Endothelial cell of umbilical vein (primary cell): ENCODE measurements at regions not wholly inside any gene's neighbourhood (a gene's known extent, or its start where the extent isn't known, plus 50 kb on each side); places are given as distances from the start of the nearest gene placed in this dataset.

Source experiments
- BruUV-seq: library from RNA; stranded (reverse); fragments of 400-500 nt; replicated peaks from 2 replicates; lab custom pipeline; 2021; lab: Mats Ljungman, UMichigan
- CTCF ChIA-PET: fragments of 300-600, 350-600 bp; sonication (Branson Sonifier 250); formaldehyde crosslinking; loops from one replicate; lab custom pipeline; 2021; ENCODE audit warnings: antibody characterized with exemption, inconsistent platforms; lab: Charles Lee
- POLR2A ChIA-PET: fragments of 300-600, 350-600 bp; sonication (Branson Sonifier 250); formaldehyde crosslinking; loops from one replicate; lab custom pipeline; 2021; ENCODE audit warnings: antibody characterized with exemption, inconsistent platforms; lab: Charles Lee
- DNase-seq: peaks from one replicate; pipeline ENCODE4 v3.0.0-alpha.2; 2011; ENCODE audit warnings: low read depth, low spot score
- FAIRE-seq: peaks from 2 replicates; lab custom pipeline; 2011; peaks lifted over from hg19 to GRCh38; lab: Jason Lieb, UNC
- H2AFZ ChIP-seq: 2 replicates; pipeline ENCODE4 v1.6.0; 2012; ENCODE audit warnings: low read depth, low read length, control low read depth, inconsistent platforms
- H3K27ac ChIP-seq: 2 replicates; pipeline ENCODE4 v1.5.1; 2011; ENCODE audit warnings: low read depth, mild to moderate bottlenecking, control low read depth, low read length, moderate library complexity; ENCODE audit not compliant: insufficient read depth
- H3K27me3 ChIP-seq, 2 experiments: 2 replicates each; pipeline versions ENCODE4 v1.6.0 to v1.6.1; 2011; ENCODE audit warnings: low read length in 2 of 2, mixed read lengths in 1 of 2; ENCODE audit not compliant: control insufficient read depth in 2 of 2, insufficient read depth in 2 of 2
- H3K36me3 ChIP-seq, 2 experiments: 2 replicates in 1 of 2; 3 replicates in 1 of 2; pipeline ENCODE4 v1.5.1; 2011; ENCODE audit warnings: low read length in 2 of 2, mild to moderate bottlenecking in 1 of 2, moderate library complexity in 1 of 2; ENCODE audit not compliant: control insufficient read depth in 2 of 2, insufficient read depth in 2 of 2; ENCODE audit errors: extremely low read depth in 1 of 2
- H3K4me1 ChIP-seq: 3 replicates; pipeline ENCODE4 v1.5.1; 2011; ENCODE audit warnings: mild to moderate bottlenecking, low read length; ENCODE audit not compliant: control insufficient read depth, insufficient read depth; ENCODE audit errors: extremely low read depth
- H3K4me2 ChIP-seq: 2 replicates; pipeline ENCODE4 v1.6.1; 2011; ENCODE audit warnings: low read length, control low read depth, mixed read lengths; ENCODE audit not compliant: insufficient read depth
- H3K4me3 ChIP-seq, 3 experiments: fragments of 200-600 bp in 1 of 3; sonication (generic), shearing (Covaris generic) in 1 of 3; replicated peaks in 1 of 3; 2 replicates each; pipeline ENCODE4 v1.5.1; 2011 to 2016; ENCODE audit warnings: control low read depth in 3 of 3, low read length in 3 of 3, mild to moderate bottlenecking in 2 of 3, inconsistent platforms in 1 of 3, low read depth in 1 of 3, moderate library complexity in 1 of 3; ENCODE audit not compliant: insufficient read depth in 1 of 3
- H3K79me2 ChIP-seq: 2 replicates; pipeline ENCODE4 v1.6.0; 2012; ENCODE audit warnings: low read length, inconsistent platforms; ENCODE audit not compliant: control insufficient read depth, insufficient read depth
- H3K9ac ChIP-seq: replicated peaks from 2 replicates; pipeline ENCODE3; 2011; ENCODE audit warnings: low read length, control low read depth; ENCODE audit not compliant: insufficient read depth; ENCODE audit errors: extremely low read depth
- H3K9me1 ChIP-seq: replicated peaks from 3 replicates; pipeline ENCODE4 v1.6.0; 2011; ENCODE audit warnings: mild to moderate bottlenecking, low read length; ENCODE audit not compliant: control insufficient read depth, insufficient read depth; ENCODE audit errors: extremely low read depth
- H3K9me3 ChIP-seq: replicated peaks from 2 replicates; pipeline ENCODE4 v1.5.1; 2012; ENCODE audit warnings: low read length, inconsistent platforms; ENCODE audit not compliant: control insufficient read depth, insufficient read depth
- H4K20me1 ChIP-seq: replicated peaks from 2 replicates; pipeline ENCODE3; 2011; ENCODE audit warnings: mild to moderate bottlenecking, low read length; ENCODE audit not compliant: control insufficient read depth, insufficient read depth; ENCODE audit errors: extremely low read depth
- EZH2 ChIP-seq: IDR thresholded peaks from 2 replicates; pipeline ENCODE4 v1.6.1; 2012; ENCODE audit warnings: borderline replicate concordance, low read depth, mild to moderate bottlenecking, moderate library complexity, low read length, inconsistent platforms; ENCODE audit not compliant: severe bottlenecking
- FOS ChIP-seq: IDR thresholded peaks from 2 replicates; pipeline ENCODE4 v1.6.1; 2011; ENCODE audit warnings: mild to moderate bottlenecking, low read length, moderate library complexity, borderline replicate concordance; ENCODE audit not compliant: insufficient read depth
- GATA2 ChIP-seq: IDR thresholded peaks from 2 replicates; pipeline ENCODE4 v1.7.0; 2011; ENCODE audit warnings: low read depth, mild to moderate bottlenecking, moderate library complexity, mixed read lengths, low read length; ENCODE audit not compliant: insufficient read length, insufficient read depth
- JUN ChIP-seq: IDR thresholded peaks from 2 replicates; pipeline ENCODE4 v1.6.1; 2011; ENCODE audit warnings: borderline replicate concordance, low read depth; ENCODE audit not compliant: insufficient read length, insufficient read depth
- MYC ChIP-seq: IDR thresholded peaks from one replicate; pipeline ENCODE4 v1.6.1; 2011; ENCODE audit warnings: mild to moderate bottlenecking, low read depth, low read length
- POLR2A ChIP-seq: IDR thresholded peaks from 2 replicates; pipeline ENCODE4 v1.6.1; 2012; ENCODE audit warnings: low read depth, mild to moderate bottlenecking, control low read depth, low read length
- POLR2AphosphoS5 ChIP-seq: IDR thresholded peaks from 2 replicates; pipeline ENCODE4 v1.6.1; 2012; ENCODE audit warnings: low read depth, mild to moderate bottlenecking, control low read depth, low read length, moderate library complexity; ENCODE audit not compliant: insufficient read depth
- dilution Hi-C: fragments of 300-500 bp; cut with MboI; formaldehyde crosslinking; loops from one replicate; pipeline ENCODE4 v1.15.0; 2019; ENCODE audit warnings: low sequenced_read_pairs; ENCODE audit not compliant: extremely low pct_ligation_motif_present
- intact Hi-C: fragments of 100-400 bp; cut with micrococcal nuclease; formaldehyde crosslinking; loops from one replicate; pipeline ENCODE4 v1.10.0; 2022
- TF ChIP-seq, protein P1 (sequence below), 2 donors: IDR thresholded peaks; 1 replicate in 1 of 2; 2 replicates in 1 of 2; pipeline ENCODE4 v1.5.1; 2011; ENCODE audit warnings: low read length in 2 of 2, mild to moderate bottlenecking in 2 of 2, moderate library complexity in 2 of 2, control low read depth in 1 of 2, inconsistent platforms in 1 of 2, low read depth in 1 of 2; ENCODE audit not compliant: insufficient read depth in 1 of 2; ENCODE audit errors: extremely low read depth in 1 of 2
- TF ChIP-seq, protein P2 (sequence below): IDR thresholded peaks from 2 replicates; pipeline ENCODE4 v1.6.1; 2011; ENCODE audit not compliant: insufficient read depth, insufficient read length

DNA sequence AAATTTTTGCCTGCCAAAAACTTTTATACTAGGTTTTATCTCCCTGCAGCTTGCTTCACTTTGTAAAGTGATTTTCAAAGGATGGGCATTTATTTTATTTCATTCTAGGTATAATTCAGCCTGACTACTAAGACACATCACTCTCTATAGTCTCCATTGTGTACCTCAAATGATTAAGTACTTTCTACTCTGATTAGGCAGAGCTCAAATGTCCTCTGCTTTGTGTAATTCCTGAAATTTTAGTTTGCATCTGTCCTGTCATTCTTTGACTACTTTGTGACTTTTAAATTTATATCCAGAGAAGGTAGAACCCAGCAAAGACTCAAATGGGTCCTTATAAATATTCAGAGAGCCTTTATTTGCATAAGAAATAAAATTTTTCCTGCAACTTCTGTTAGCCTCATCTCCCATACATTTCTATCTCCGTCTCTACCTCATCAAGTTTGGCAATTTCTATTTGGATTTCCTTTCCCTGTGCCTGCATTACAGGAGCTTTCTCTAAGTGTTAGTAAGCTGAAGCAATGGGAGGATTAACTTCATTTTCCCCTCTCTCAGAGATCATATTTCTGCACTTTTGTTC is 1038.0 kb upstream of the ATXN8OS start:
- Histone ChIP-seq H3K27me3 (no peaks in the 10 kb centered on the region), H3K36me3 (no peaks in the 10 kb centered on the region), H3K4me2 (no peak overlapping the region), H3K9me3 (no peaks in the 10 kb centered on the region), H3K4me1 (no peaks in the 10 kb centered on the region), H2AFZ (no peak overlapping the region), H3K4me3 (no peak overlapping the region), H3K9ac (no peak overlapping the region), H3K79me2 (no peaks in the 10 kb centered on the region), H3K9me1 (no peaks in the 10 kb centered on the region), H3K27ac (no peak overlapping the region), H4K20me1 (no peaks in the 10 kb centered on the region)
- TF ChIP-seq MYC: no peak
- TF ChIP-seq EZH2: no peak
- no peak for TF ChIP-seq JUN
- TF ChIP-seq POLR2AphosphoS5: no peak
- no peak for TF ChIP-seq GATA2
- TF ChIP-seq, protein P1, sequence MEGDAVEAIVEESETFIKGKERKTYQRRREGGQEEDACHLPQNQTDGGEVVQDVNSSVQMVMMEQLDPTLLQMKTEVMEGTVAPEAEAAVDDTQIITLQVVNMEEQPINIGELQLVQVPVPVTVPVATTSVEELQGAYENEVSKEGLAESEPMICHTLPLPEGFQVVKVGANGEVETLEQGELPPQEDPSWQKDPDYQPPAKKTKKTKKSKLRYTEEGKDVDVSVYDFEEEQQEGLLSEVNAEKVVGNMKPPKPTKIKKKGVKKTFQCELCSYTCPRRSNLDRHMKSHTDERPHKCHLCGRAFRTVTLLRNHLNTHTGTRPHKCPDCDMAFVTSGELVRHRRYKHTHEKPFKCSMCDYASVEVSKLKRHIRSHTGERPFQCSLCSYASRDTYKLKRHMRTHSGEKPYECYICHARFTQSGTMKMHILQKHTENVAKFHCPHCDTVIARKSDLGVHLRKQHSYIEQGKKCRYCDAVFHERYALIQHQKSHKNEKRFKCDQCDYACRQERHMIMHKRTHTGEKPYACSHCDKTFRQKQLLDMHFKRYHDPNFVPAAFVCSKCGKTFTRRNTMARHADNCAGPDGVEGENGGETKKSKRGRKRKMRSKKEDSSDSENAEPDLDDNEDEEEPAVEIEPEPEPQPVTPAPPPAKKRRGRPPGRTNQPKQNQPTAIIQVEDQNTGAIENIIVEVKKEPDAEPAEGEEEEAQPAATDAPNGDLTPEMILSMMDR (IDR thresholded peaks at IDR 0.05; ENCODE audit: extremely low read depth in 1 of 2, insufficient read depth in 1 of 2, low read depth in 1 of 2, low read length in 2 of 2): no peak
- TF ChIP-seq POLR2A: no peak
- TF ChIP-seq FOS: no peak
- TF ChIP-seq, protein P2, sequence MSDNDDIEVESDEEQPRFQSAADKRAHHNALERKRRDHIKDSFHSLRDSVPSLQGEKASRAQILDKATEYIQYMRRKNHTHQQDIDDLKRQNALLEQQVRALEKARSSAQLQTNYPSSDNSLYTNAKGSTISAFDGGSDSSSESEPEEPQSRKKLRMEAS: no peak
- ChIA-PET POLR2A (no interaction called here), CTCF (no interaction called here)
- FAIRE-seq (no peak), DNase-seq (no peak)
- dilution Hi-C loops (no loop called here), intact Hi-C loops (no loop called here)
- no TSS peak for BruUV-seq
